SK-N-MC (cell line): ENCODE measurements at regions not wholly inside any gene's neighbourhood (a gene's known extent, or its start where the extent isn't known, plus 50 kb on each side); places are given as distances from the start of the nearest gene placed in this dataset.

Source experiments
- DNase-seq: peaks from one replicate; pipeline ENCODE4 v3.0.0-alpha.2; 2011; ENCODE audit warnings: low read depth, low spot score
- H3K27ac ChIP-seq: fragments of 200-600 bp; sonication (generic); 2 replicates; pipeline ENCODE4 v1.5.1; 2016; ENCODE audit warnings: mixed run types
- H3K36me3 ChIP-seq: fragments of 200-600 bp; sonication (generic); 2 replicates; pipeline ENCODE4 v1.6.1; 2017; ENCODE audit warnings: antibody characterized with exemption, low read length, mixed read lengths; ENCODE audit not compliant: insufficient read depth
- H3K4me3 ChIP-seq: fragments of 200-600 bp; sonication (generic); 2 replicates; pipeline ENCODE4 v1.5.1; 2016
- H3K9ac ChIP-seq: fragments of 200-600 bp; sonication (generic); 2 replicates; pipeline ENCODE4 v1.8.0; 2017; ENCODE audit warnings: mixed run types, mixed read lengths; ENCODE audit not compliant: insufficient read length
- H3K9me3 ChIP-seq: fragments of 200-600 bp; sonication (generic); 2 replicates; pipeline ENCODE4 v1.6.1; 2017; ENCODE audit warnings: low read depth, mild to moderate bottlenecking, antibody characterized with exemption, low read length, moderate library complexity, mixed read lengths
- EZH2 ChIP-seq: fragments of 200-600 bp; sonication (generic); IDR thresholded peaks from one replicate; pipeline ENCODE4 v1.6.1; 2017; ENCODE audit warnings: antibody characterized with exemption
- FOXP2 ChIP-seq: optimal IDR thresholded peaks from 2 replicates; pipeline ENCODE3; 2011; ENCODE audit warnings: mild to moderate bottlenecking, moderate library complexity; ENCODE audit not compliant: insufficient read depth; ENCODE audit errors: extremely low read length, control extremely low read depth
- POLR2AphosphoS5 ChIP-seq: IDR thresholded peaks from 2 replicates; pipeline ENCODE4 v1.6.1; 2012; ENCODE audit warnings: mild to moderate bottlenecking, low read depth, low read length, borderline replicate concordance

GRCh38 chr13:22589880-22590279, 590.9 kb upstream of the SGCG start:
- no peak overlapping the region for H3K9ac ChIP-seq
- H3K9me3 ChIP-seq: no peaks in the 10 kb centered on the region
- DNase-seq: no peak
- no peak overlapping the region for H3K27ac ChIP-seq
- TF ChIP-seq EZH2 (no peak), POLR2AphosphoS5 (no peak), FOXP2 (no peak)
- no peaks in the 10 kb centered on the region for H3K36me3 ChIP-seq
- no peak overlapping the region for H3K4me3 ChIP-seq

GRCh38 chr13:22592515-22592914, 588.3 kb upstream of the SGCG start:
- Histone ChIP-seq H3K9ac (no peak overlapping the region), H3K27ac (no peak overlapping the region), H3K36me3 (no peaks in the 10 kb centered on the region), H3K4me3 (no peak overlapping the region), H3K9me3 (no peaks in the 10 kb centered on the region)
- TF ChIP-seq POLR2AphosphoS5: no peak
- no peak for TF ChIP-seq FOXP2
- no peak for TF ChIP-seq EZH2
- DNase-seq: no peak

GRCh38 chr13:22594041-22594440, 586.7 kb upstream of the SGCG start:
- Histone ChIP-seq H3K36me3 (no peaks in the 10 kb centered on the region), H3K9me3 (no peaks in the 10 kb centered on the region), H3K9ac (no peak overlapping the region), H3K4me3 (no peak overlapping the region), H3K27ac (no peak overlapping the region)
- no peak for TF ChIP-seq POLR2AphosphoS5
- TF ChIP-seq FOXP2: no peak
- TF ChIP-seq EZH2: no peak
- no peak for DNase-seq

GRCh38 chr13:22596171-22596863, 584.5 kb upstream of the SGCG start:
- no peak for DNase-seq
- no peaks in the 10 kb centered on the region for H3K9me3 ChIP-seq
- no peak overlapping the region for H3K4me3 ChIP-seq
- no peak for TF ChIP-seq POLR2AphosphoS5
- no peak for TF ChIP-seq EZH2
- no peak for TF ChIP-seq FOXP2
- H3K9ac ChIP-seq: no peak overlapping the region
- H3K36me3 ChIP-seq: no peaks in the 10 kb centered on the region
- no peak overlapping the region for H3K27ac ChIP-seq

GRCh38 chr13:22599156-22599555, 581.6 kb upstream of the SGCG start:
- Histone ChIP-seq H3K9me3 (no peaks in the 10 kb centered on the region), H3K27ac (no peak overlapping the region), H3K9ac (no peak overlapping the region), H3K36me3 (no peaks in the 10 kb centered on the region), H3K4me3 (no peak overlapping the region)
- no peak for DNase-seq
- TF ChIP-seq POLR2AphosphoS5 (no peak), EZH2 (no peak), FOXP2 (no peak)

- TF ChIP-seq EZH2 (no peak), POLR2AphosphoS5 (no peak), FOXP2 (no peak)
- Histone ChIP-seq H3K9me3 (no peaks in the 10 kb centered on the region), H3K4me3 (no peak overlapping the region), H3K36me3 (no peaks in the 10 kb centered on the region), H3K9ac (no peak overlapping the region), H3K27ac (no peak overlapping the region)
- no peak for DNase-seq
These were observed 562.8 kb upstream of the SGCG start for GRCh38 chr13:22618002-22618401.

GRCh38 chr13:22625691-22626090, 555.1 kb upstream of the SGCG start:
- Histone ChIP-seq H3K9ac (no peak overlapping the region), H3K36me3 (no peaks in the 10 kb centered on the region), H3K27ac (no peak overlapping the region), H3K9me3 (no peaks in the 10 kb centered on the region), H3K4me3 (no peak overlapping the region)
- no peak for DNase-seq
- TF ChIP-seq FOXP2: no peak
- TF ChIP-seq POLR2AphosphoS5: no peak
- no peak for TF ChIP-seq EZH2

- no peak for DNase-seq
- TF ChIP-seq EZH2 (no peak), FOXP2 (no peak), POLR2AphosphoS5 (no peak)
- H3K4me3 ChIP-seq: no peak overlapping the region
- no peaks in the 10 kb centered on the region for H3K36me3 ChIP-seq
- H3K9me3 ChIP-seq: no peaks in the 10 kb centered on the region
- H3K27ac ChIP-seq: no peak overlapping the region
- H3K9ac ChIP-seq: no peak overlapping the region
These were observed 551.4 kb upstream of the SGCG start for GRCh38 chr13:22629374-22629773.

GRCh38 chr13:22642088-22642487, 538.7 kb upstream of the SGCG start:
- Histone ChIP-seq H3K4me3 (no peak overlapping the region), H3K27ac (no peak overlapping the region), H3K9me3 (no peaks in the 10 kb centered on the region), H3K9ac (no peak overlapping the region), H3K36me3 (no peaks in the 10 kb centered on the region)
- DNase-seq: no peak
- TF ChIP-seq EZH2: no peak
- no peak for TF ChIP-seq POLR2AphosphoS5
- no peak for TF ChIP-seq FOXP2
